ENCODE measurements at regions not wholly inside any gene's neighbourhood (a gene's known extent, or its start where the extent isn't known, plus 50 kb on each side); places are given as distances from the start of the nearest gene placed in this dataset.

- no peak overlapping the region for H3K4me3 ChIP-seq
- ATAC-seq = no peak
- no peaks in the 10 kb centered on the region for H3K4me1 ChIP-seq
- ChIA-PET CTCF (interaction anchor here (1.5 kb wide), 1 partner anchor 308 kb away, joined by 4 read pairs; no protein-coding TSS in a partner anchor), POLR2A (no interaction called here)
- WGBS (ENCODE audit: missing lambda C conversion rate) = 68% methylated on average over 6 of the region's 6 CpGs
- H3K27ac ChIP-seq = no peak overlapping the region
- H3K4me2 ChIP-seq = no peak overlapping the region
- no peak for TF ChIP-seq MAFK (IDR thresholded peaks at IDR 0.05; ENCODE audit: partially characterized antibody)
- no peak for TF ChIP-seq TP53 (CRISPR knock-in tag; IDR thresholded peaks at IDR 0.05)
- no peak for TF ChIP-seq CHD4 (IDR thresholded peaks at IDR 0.05; ENCODE audit: borderline replicate concordance)
- TF ChIP-seq MYC (IDR thresholded peaks at IDR 0.05; ENCODE audit: borderline replicate concordance, low read length) = no peak
- no peak for TF ChIP-seq JUN (IDR thresholded peaks at IDR 0.05)
- no peak for TF ChIP-seq HOXB5 (CRISPR knock-in tag; IDR thresholded peaks at IDR 0.05)
- no peak for TF ChIP-seq CHD2 (IDR thresholded peaks at IDR 0.05; ENCODE audit: low read length, partially characterized antibody)
- no peak for TF ChIP-seq E2F6 (IDR thresholded peaks at IDR 0.05; ENCODE audit: borderline replicate concordance, low read depth)
- no peak for TF ChIP-seq TFCP2L1 (CRISPR knock-in tag; IDR thresholded peaks at IDR 0.05)
- no peak for TF ChIP-seq ZFP36 (IDR thresholded peaks at IDR 0.05; ENCODE audit: borderline replicate concordance, partially characterized antibody)
- TF ChIP-seq MAZ (IDR thresholded peaks at IDR 0.05; ENCODE audit: borderline replicate concordance, low read depth, low read length) = no peak
- TF ChIP-seq RAD21 (conservative IDR thresholded peaks at IDR 0.05 in 1 of 2, IDR thresholded peaks at IDR 0.05 in 1 of 2) = no peak
- FAIRE-seq = no peak
- H3K9me3 ChIP-seq = no peaks in the 10 kb centered on the region
- no peak for DNase-seq (ENCODE audit: low read depth in 1 of 2, low spot score in 1 of 2)
These were observed 181.0 kb upstream of the RHOBTB1 start for GRCh38 chr10:61124756-61125530.

- H3K4me3 ChIP-seq = no peak overlapping the region
- H3K4me1 ChIP-seq = no peaks in the 10 kb centered on the region
- POLR2A ChIA-PET = no interaction called here
- FAIRE-seq (no peak), DNase-seq (ENCODE audit: low read depth in 1 of 2, low spot score in 1 of 2) (no peak), ATAC-seq (no peak)
- CTCF ChIA-PET = interaction anchor here (1.2 kb wide), 1 partner anchor 20 kb away, joined by 6 read pairs; no protein-coding TSS in a partner anchor
- H3K27ac ChIP-seq = no peak overlapping the region
- H3K9me3 ChIP-seq = no peaks in the 10 kb centered on the region
- TF ChIP-seq, protein P1, sequence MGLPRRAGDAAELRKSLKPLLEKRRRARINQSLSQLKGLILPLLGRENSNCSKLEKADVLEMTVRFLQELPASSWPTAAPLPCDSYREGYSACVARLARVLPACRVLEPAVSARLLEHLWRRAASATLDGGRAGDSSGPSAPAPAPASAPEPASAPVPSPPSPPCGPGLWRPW (IDR thresholded peaks at IDR 0.05) = no peak
- TF ChIP-seq, protein P2, sequence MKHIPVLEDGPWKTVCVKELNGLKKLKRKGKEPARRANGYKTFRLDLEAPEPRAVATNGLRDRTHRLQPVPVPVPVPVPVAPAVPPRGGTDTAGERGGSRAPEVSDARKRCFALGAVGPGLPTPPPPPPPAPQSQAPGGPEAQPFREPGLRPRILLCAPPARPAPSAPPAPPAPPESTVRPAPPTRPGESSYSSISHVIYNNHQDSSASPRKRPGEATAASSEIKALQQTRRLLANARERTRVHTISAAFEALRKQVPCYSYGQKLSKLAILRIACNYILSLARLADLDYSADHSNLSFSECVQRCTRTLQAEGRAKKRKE (CRISPR knock-in tag; IDR thresholded peaks at IDR 0.05; ENCODE audit: low read depth) = no peak
- TF ChIP-seq ZNF302 (CRISPR knock-in tag; IDR thresholded peaks at IDR 0.05) (no peak), EHMT2 (IDR thresholded peaks at IDR 0.05; ENCODE audit: low read depth) (no peak), ZC3H11A (IDR thresholded peaks at IDR 0.05) (no peak), POLR2AphosphoS2 (conservative IDR thresholded peaks at IDR 0.05; ENCODE audit: low read length) (no peak), HOXA7 (CRISPR knock-in tag; IDR thresholded peaks at IDR 0.05) (no peak), KDM1A (IDR thresholded peaks at IDR 0.05; ENCODE audit: low read depth) (no peak), NR3C1 (IDR thresholded peaks at IDR 0.05) (no peak), REST (IDR thresholded peaks at IDR 0.05) (no peak), CBX2 (IDR thresholded peaks at IDR 0.05; ENCODE audit: borderline replicate concordance, low read depth) (no peak), CHD2 (IDR thresholded peaks at IDR 0.05; ENCODE audit: low read length, partially characterized antibody) (no peak)
- WGBS (ENCODE audit: missing lambda C conversion rate) = 75% methylated on average over 2 of the region's 2 CpGs
- no peak overlapping the region for H3K4me2 ChIP-seq
These were observed 176.8 kb upstream of the RHOBTB1 start for GRCh38 chr10:61120805-61121204.

All from A549 (cell line).